PC-9 (cell line): ENCODE measurements at regions not wholly inside any gene's neighbourhood (a gene's known extent, or its start where the extent isn't known, plus 50 kb on each side); places are given as distances from the start of the nearest gene placed in this dataset.

Experiments
- BruUV-seq: library from RNA; stranded (reverse); fragments of 400-500 nt; replicated peaks from 2 replicates; lab custom pipeline; 2021; lab: Mats Ljungman, UMichigan
- CTCF ChIA-PET: fragments of 300-600 bp; sonication (Branson Sonifier 250); formaldehyde crosslinking; loops from one replicate; lab custom pipeline; 2022; ENCODE audit warnings: antibody characterized with exemption; lab: Charles Lee
- POLR2A ChIA-PET: fragments of 300-600 bp; sonication (Branson Sonifier 250); formaldehyde crosslinking; loops from one replicate; lab custom pipeline; 2022; ENCODE audit warnings: antibody characterized with exemption; ENCODE audit not compliant: unreplicated experiment; lab: Charles Lee
- DNase-seq, 2 experiments: peaks; one replicate each; pipeline versions ENCODE4 v3.0.0 to v3.0.0-alpha.2; 2015 to 2022; ENCODE audit warnings: mixed read lengths in 1 of 2
- H2AFZ ChIP-seq: fragments of 200-600 bp; sonication (generic); 2 replicates; pipeline ENCODE4 v1.8.1; 2017; ENCODE audit warnings: antibody characterized with exemption
- H3F3A ChIP-seq: fragments of 200-600 bp; sonication (generic); 2 replicates; pipeline ENCODE4 v1.8.1; 2017; ENCODE audit warnings: antibody characterized with exemption, mild to moderate bottlenecking, low read depth; ENCODE audit not compliant: insufficient read depth
- H3K27ac ChIP-seq: fragments of 200-600 bp; sonication (generic); 2 replicates; pipeline ENCODE4 v1.6.1; 2016; ENCODE audit warnings: mixed run types
- H3K27me3 ChIP-seq: fragments of 200-600 bp; sonication (generic); 2 replicates; pipeline ENCODE4 v1.6.1; 2016; ENCODE audit warnings: low read depth, mixed run types; ENCODE audit not compliant: insufficient read depth
- H3K36me3 ChIP-seq: fragments of 200-600 bp; sonication (generic); 2 replicates; pipeline ENCODE4 v1.6.1; 2016; ENCODE audit warnings: low read depth, mixed run types
- H3K4me1 ChIP-seq: fragments of 200-600 bp; sonication (generic); replicated peaks from 2 replicates; pipeline ENCODE4 v1.6.1; 2016; ENCODE audit warnings: mixed run types; ENCODE audit not compliant: insufficient read depth
- H3K4me2 ChIP-seq: fragments of 200-600 bp; sonication (generic); 2 replicates; pipeline ENCODE4 v1.6.1; 2017; ENCODE audit warnings: mixed run types
- H3K4me3 ChIP-seq: fragments of 200-600 bp; sonication (generic); 2 replicates; pipeline ENCODE4 v1.6.1; 2016; ENCODE audit warnings: mixed run types
- H3K79me2 ChIP-seq: fragments of 200-600 bp; sonication (generic); 2 replicates; pipeline ENCODE4 v1.6.1; 2017; ENCODE audit warnings: low read depth, mixed run types
- H3K9me2 ChIP-seq: fragments of 200-600 bp; sonication (generic); 2 replicates; pipeline ENCODE4 v1.8.1; 2017; ENCODE audit warnings: mild to moderate bottlenecking; ENCODE audit not compliant: insufficient read depth
- H3K9me3 ChIP-seq: fragments of 200-600 bp; sonication (generic); 2 replicates; pipeline ENCODE4 v1.8.1; 2016; ENCODE audit warnings: low read depth; ENCODE audit not compliant: insufficient read depth
- H4K20me1 ChIP-seq: fragments of 200-600 bp; sonication (generic); 2 replicates; pipeline ENCODE4 v1.8.1; 2017; ENCODE audit not compliant: insufficient read depth
- EZH2 ChIP-seq: fragments of 200-600 bp; sonication (generic); IDR thresholded peaks from 2 replicates; pipeline ENCODE4 v1.8.0; 2017; ENCODE audit warnings: antibody characterized with exemption, low read depth
- intact Hi-C: fragments of 100-400 bp; cut with micrococcal nuclease; formaldehyde crosslinking; loops from one replicate; pipeline ENCODE4 v1.10.0; 2022; ENCODE audit not compliant: unreplicated experiment
- TF ChIP-seq, protein P1 (sequence below): fragments of 200-600 bp; sonication (generic); conservative IDR thresholded peaks from 2 replicates; pipeline ENCODE4 v1.6.1; 2017; ENCODE audit warnings: mixed run types, antibody characterized with exemption, mild to moderate bottlenecking, moderate library complexity

- no peak overlapping the region for H3K4me2 ChIP-seq
- peaks cover 4% of the 10 kb centered on the region; the same call in 1 of the 2 replicates for H3K9me3 ChIP-seq
- H3K27ac ChIP-seq: no peak overlapping the region
- no peaks in the 10 kb centered on the region for H3K36me3 ChIP-seq
- no peaks in the 10 kb centered on the region for H4K20me1 ChIP-seq
- H3K27me3 ChIP-seq: peaks cover 27% of the 10 kb centered on the region
- no TSS peak for BruUV-seq
- H3K4me1 ChIP-seq: peaks cover 4% of the 10 kb centered on the region; the same call in 1 of the 2 replicates
- POLR2A ChIA-PET: no interaction called here
- no peak overlapping the region for H2AFZ ChIP-seq
- peaks cover 7% of the 10 kb centered on the region; the same call in 1 of the 2 replicates for H3F3A ChIP-seq
- no peak overlapping the region for H3K4me3 ChIP-seq
- intact Hi-C loops: no loop called here
- no peaks in the 10 kb centered on the region for H3K9me2 ChIP-seq
- CTCF ChIA-PET: no interaction called here
- no peak for TF ChIP-seq EZH2
- TF ChIP-seq, protein P1, sequence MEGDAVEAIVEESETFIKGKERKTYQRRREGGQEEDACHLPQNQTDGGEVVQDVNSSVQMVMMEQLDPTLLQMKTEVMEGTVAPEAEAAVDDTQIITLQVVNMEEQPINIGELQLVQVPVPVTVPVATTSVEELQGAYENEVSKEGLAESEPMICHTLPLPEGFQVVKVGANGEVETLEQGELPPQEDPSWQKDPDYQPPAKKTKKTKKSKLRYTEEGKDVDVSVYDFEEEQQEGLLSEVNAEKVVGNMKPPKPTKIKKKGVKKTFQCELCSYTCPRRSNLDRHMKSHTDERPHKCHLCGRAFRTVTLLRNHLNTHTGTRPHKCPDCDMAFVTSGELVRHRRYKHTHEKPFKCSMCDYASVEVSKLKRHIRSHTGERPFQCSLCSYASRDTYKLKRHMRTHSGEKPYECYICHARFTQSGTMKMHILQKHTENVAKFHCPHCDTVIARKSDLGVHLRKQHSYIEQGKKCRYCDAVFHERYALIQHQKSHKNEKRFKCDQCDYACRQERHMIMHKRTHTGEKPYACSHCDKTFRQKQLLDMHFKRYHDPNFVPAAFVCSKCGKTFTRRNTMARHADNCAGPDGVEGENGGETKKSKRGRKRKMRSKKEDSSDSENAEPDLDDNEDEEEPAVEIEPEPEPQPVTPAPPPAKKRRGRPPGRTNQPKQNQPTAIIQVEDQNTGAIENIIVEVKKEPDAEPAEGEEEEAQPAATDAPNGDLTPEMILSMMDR: no peak
- H3K79me2 ChIP-seq: no peaks in the 10 kb centered on the region
- no peak for DNase-seq
Measured at GRCh38 chr12:115004470-115005146, 320.6 kb upstream of the TBX3 start.

DNA sequence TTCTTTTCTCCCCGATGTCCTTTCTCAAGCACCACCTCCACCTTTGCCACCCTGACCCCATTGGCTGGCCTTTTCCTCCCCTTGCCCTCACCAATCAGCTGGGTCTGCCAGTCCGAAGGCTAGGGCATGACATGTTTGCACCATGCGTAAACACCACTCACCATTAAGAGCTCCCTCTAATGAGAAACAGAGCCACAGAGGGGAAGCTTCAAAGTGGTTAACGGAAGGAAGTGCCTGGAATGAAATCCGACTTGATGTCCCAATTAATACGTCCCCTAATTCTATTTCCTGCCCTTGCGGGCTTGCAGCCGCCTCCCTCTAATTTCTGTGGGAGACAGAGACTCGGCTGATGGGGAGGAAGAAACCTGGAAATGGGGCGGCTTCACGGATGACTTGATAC, 318.5 kb upstream of the TBX3 start:
- Histone ChIP-seq H3K79me2 (no peaks in the 10 kb centered on the region), H3K27me3 (peaks cover 22% of the 10 kb centered on the region), H3K4me3 (no peak overlapping the region), H3K27ac (no peak overlapping the region), H3K4me1 (peaks cover 5% of the 10 kb centered on the region; the same call in 1 of the 2 replicates), H4K20me1 (no peaks in the 10 kb centered on the region), H3K9me2 (no peaks in the 10 kb centered on the region), H2AFZ (no peak overlapping the region), H3K4me2 (no peak overlapping the region), H3K9me3 (peaks cover 5% of the 10 kb centered on the region; the same call in 1 of the 2 replicates), H3F3A (peaks cover 10% of the 10 kb centered on the region; the same call in 1 of the 2 replicates), H3K36me3 (no peaks in the 10 kb centered on the region)
- BruUV-seq: no TSS peak
- CTCF ChIA-PET: no interaction called here
- intact Hi-C loops: no loop called here
- POLR2A ChIA-PET: no interaction called here
- TF ChIP-seq, protein P1: no peak
- TF ChIP-seq EZH2: no peak
- DNase-seq: no peak

DNA sequence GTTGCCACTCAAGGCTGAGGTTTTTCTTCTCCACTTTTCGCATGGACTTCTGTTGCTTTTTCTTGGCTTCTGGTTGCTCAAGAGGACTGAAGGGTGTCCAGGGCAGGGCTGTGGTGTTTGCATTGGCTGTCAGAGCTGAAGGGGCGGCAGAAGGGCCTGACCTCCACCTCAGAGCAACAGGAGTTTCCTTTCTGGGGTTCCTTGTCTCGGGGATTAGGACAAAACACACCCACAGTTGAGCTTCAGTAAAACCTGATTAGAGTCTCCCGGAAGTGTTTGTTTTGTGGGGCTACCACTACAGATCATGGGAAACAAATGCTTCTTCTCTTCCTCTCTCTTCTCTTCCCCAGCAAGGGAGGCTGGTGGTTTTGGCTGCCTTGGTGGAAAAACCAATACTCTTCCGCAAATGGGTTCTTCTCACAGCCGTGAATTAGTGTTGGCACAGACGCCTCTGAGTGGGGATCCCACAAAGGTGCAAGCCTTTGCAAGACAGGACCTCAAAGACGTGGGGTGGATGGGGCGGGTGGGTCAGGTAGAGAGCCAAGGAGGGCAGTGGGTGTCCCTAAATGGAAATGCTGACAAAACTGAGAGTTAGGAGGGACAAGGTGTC, 317.7 kb upstream of the TBX3 start:
- Histone ChIP-seq H3F3A (peaks cover 10% of the 10 kb centered on the region; the same call in 1 of the 2 replicates), H3K79me2 (no peaks in the 10 kb centered on the region), H3K36me3 (no peaks in the 10 kb centered on the region), H2AFZ (no peak overlapping the region), H3K27me3 (peaks cover 21% of the 10 kb centered on the region), H3K4me1 (peaks cover 5% of the 10 kb centered on the region; the same call in 1 of the 2 replicates), H3K4me3 (no peak overlapping the region), H3K9me3 (peaks cover 5% of the 10 kb centered on the region; the same call in 1 of the 2 replicates), H3K4me2 (no peak overlapping the region), H3K27ac (no peak overlapping the region), H3K9me2 (no peaks in the 10 kb centered on the region), H4K20me1 (no peaks in the 10 kb centered on the region)
- intact Hi-C loops: no loop called here
- TF ChIP-seq, protein P1: no peak
- no peak for TF ChIP-seq EZH2
- BruUV-seq: no TSS peak
- CTCF ChIA-PET: no interaction called here
- POLR2A ChIA-PET: no interaction called here
- DNase-seq: no peak
